SK-N-SH (cell line): ENCODE measurements at regions not wholly inside any gene's neighbourhood (a gene's known extent, or its start where the extent isn't known, plus 50 kb on each side); places are given as distances from the start of the nearest gene placed in this dataset.
"Not testable (repeated sequence)": the region's sequence is repeated elsewhere in the genome, so short reads cannot be mapped to it uniquely, and the experiment has no call there.

ENCODE experiments used
- CTCF ChIA-PET: fragments of 300-600, 350-600 bp; formaldehyde crosslinking; extraction: SDS; loops from one replicate; lab custom pipeline; 2021; lab: Yijun Ruan, JAX
- POLR2A ChIA-PET: fragments of 350-600 bp; sonication (Branson Sonifier 250); formaldehyde crosslinking; extraction: SDS; loops from one replicate; lab custom pipeline; 2020; ENCODE audit warnings: antibody characterized with exemption, inconsistent platforms; lab: Yijun Ruan, JAX
- DNase-seq: peaks from one replicate; pipeline ENCODE4 v3.0.0; 2012
- H2AFZ ChIP-seq: fragments of 200-600 bp; sonication (generic); 2 replicates; pipeline ENCODE4 v1.8.1; 2016; ENCODE audit warnings: antibody characterized with exemption, mild to moderate bottlenecking, low read depth
- H3F3A ChIP-seq: fragments of 200-600 bp; sonication (generic); replicated peaks from 2 replicates; pipeline ENCODE3; 2016; ENCODE audit warnings: antibody characterized with exemption, mild to moderate bottlenecking; ENCODE audit not compliant: insufficient read depth
- H3K27ac ChIP-seq, 2 experiments: fragments of 200-500 bp in 1 of 2; fragments of 200-600 bp in 1 of 2; sonication (Bioruptor generic) in 1 of 2; sonication (generic), shearing (Covaris generic) in 1 of 2; 2 replicates each; pipeline versions ENCODE4 v1.5.1 to v1.6.1; 2014 to 2016; ENCODE audit warnings: low read depth in 2 of 2, inconsistent platforms in 1 of 2, low read length in 1 of 2, mild to moderate bottlenecking in 1 of 2, mixed read lengths in 1 of 2
- H3K27me3 ChIP-seq: fragments of 200-600 bp; sonication (generic), shearing (Covaris generic); 2 replicates; pipeline ENCODE4 v1.6.1; 2016; ENCODE audit warnings: mixed run types; ENCODE audit not compliant: insufficient read depth
- H3K36me3 ChIP-seq, 2 experiments: fragments of 200-500 bp in 1 of 2; fragments of 200-600 bp in 1 of 2; sonication (Bioruptor generic) in 1 of 2; sonication (generic) in 1 of 2; replicated peaks in 1 of 2; 2 replicates each; pipeline versions ENCODE3 to v1.5.1; 2014 to 2016; ENCODE audit warnings: low read length in 1 of 2, mild to moderate bottlenecking in 1 of 2; ENCODE audit not compliant: insufficient read depth in 2 of 2, control insufficient read depth in 1 of 2
- H3K4me1 ChIP-seq, 2 experiments: fragments of 200-500 bp in 1 of 2; fragments of 200-600 bp in 1 of 2; sonication (Bioruptor generic) in 1 of 2; sonication (generic), shearing (Covaris generic) in 1 of 2; 2 replicates each; pipeline versions ENCODE4 v1.5.1 to v1.6.1; 2014 to 2016; ENCODE audit warnings: low read depth in 1 of 2, low read length in 1 of 2, mixed run types in 1 of 2; ENCODE audit not compliant: insufficient read depth in 2 of 2, control insufficient read depth in 1 of 2
- H3K4me2 ChIP-seq: fragments of 200-600 bp; sonication (generic), shearing (Covaris generic); 2 replicates; pipeline ENCODE4 v1.6.1; 2017; ENCODE audit warnings: mixed run types
- H3K4me3 ChIP-seq, 2 experiments: fragments of 200-500 bp in 1 of 2; fragments of 200-600 bp in 1 of 2; sonication (Bioruptor generic) in 1 of 2; sonication (generic), shearing (Covaris generic) in 1 of 2; 2 replicates each; pipeline versions ENCODE4 v1.5.1 to v1.8.1; 2014 to 2016; ENCODE audit warnings: low read depth in 2 of 2, inconsistent platforms in 1 of 2, low read length in 1 of 2, mild to moderate bottlenecking in 1 of 2, mixed read lengths in 1 of 2, moderate library complexity in 1 of 2
- H3K79me2 ChIP-seq: fragments of 200-600 bp; sonication (generic); 2 replicates; pipeline ENCODE4 v1.8.1; 2017; ENCODE audit warnings: mild to moderate bottlenecking; ENCODE audit not compliant: insufficient read depth
- H3K9ac ChIP-seq: fragments of 200-600 bp; sonication (generic); 2 replicates; pipeline ENCODE4 v1.6.1; 2017; ENCODE audit warnings: mixed run types
- H3K9me2 ChIP-seq: fragments of 200-600 bp; sonication (generic); 2 replicates; pipeline ENCODE4 v1.6.1; 2017; ENCODE audit warnings: mixed run types
- H3K9me3 ChIP-seq: fragments of 200-600 bp; sonication (generic); 2 replicates; pipeline ENCODE4 v1.6.1; 2017; ENCODE audit warnings: mixed run types, mild to moderate bottlenecking, moderate library complexity
- H4K20me1 ChIP-seq: fragments of 200-600 bp; sonication (generic); 2 replicates; pipeline ENCODE4 v1.6.1; 2017; ENCODE audit warnings: mild to moderate bottlenecking, mixed run types; ENCODE audit not compliant: insufficient read depth
- EP300 ChIP-seq, 2 experiments: IDR thresholded peaks; 2 replicates each; pipeline versions ENCODE4 v1.4.0 to v1.6.1; 2012; ENCODE audit warnings: borderline replicate concordance in 1 of 2, low read depth in 1 of 2, low read length in 1 of 2
- FOXM1 ChIP-seq: IDR thresholded peaks from 2 replicates; pipeline ENCODE4 v1.4.0; 2012; ENCODE audit warnings: low read depth, mild to moderate bottlenecking
- GABPA ChIP-seq: IDR thresholded peaks from 2 replicates; pipeline ENCODE4 v1.4.0; 2012; ENCODE audit warnings: low read depth, mild to moderate bottlenecking
- GATA2 ChIP-seq: sonication (generic); formaldehyde crosslinking; IDR thresholded peaks from 2 replicates; pipeline ENCODE4 v1.5.0; 2020; ENCODE audit warnings: mild to moderate bottlenecking, missing genetic modification reagents
- NRF1 ChIP-seq: IDR thresholded peaks from 2 replicates; pipeline ENCODE4 v1.6.1; 2012; ENCODE audit warnings: low read depth, mild to moderate bottlenecking, low read length
- POLR2AphosphoS5 ChIP-seq: IDR thresholded peaks from 2 replicates; pipeline ENCODE4 v1.6.1; 2012; ENCODE audit warnings: low read depth, low read length
- RCOR1 ChIP-seq: fragments of 150-350 bp; IDR thresholded peaks from 2 replicates; pipeline ENCODE4 v1.6.1; 2017; ENCODE audit warnings: antibody characterized with exemption, low read length
- SIN3A ChIP-seq: IDR thresholded peaks from 2 replicates; pipeline ENCODE4 v1.6.1; 2012; ENCODE audit warnings: low read depth, mild to moderate bottlenecking, low read length, moderate library complexity, borderline replicate concordance
- TEAD4 ChIP-seq: IDR thresholded peaks from 2 replicates; pipeline ENCODE4 v1.4.0; 2012; ENCODE audit warnings: mild to moderate bottlenecking, borderline replicate concordance; ENCODE audit not compliant: insufficient read depth
- YY1 ChIP-seq: IDR thresholded peaks from 2 replicates; pipeline ENCODE4 v1.4.0; 2012; ENCODE audit warnings: low read depth, mild to moderate bottlenecking
- WGBS: methylation state at CpG from one replicate; pipeline ENCODE4 v1.1.6; 2017; ENCODE audit warnings: low lambda C conversion rate; 5-methylcytosine and 5-hydroxymethylcytosine counted together
- TF ChIP-seq, protein P1 (sequence below): fragments of 150-350 bp; IDR thresholded peaks from 2 replicates; pipeline ENCODE4 v1.6.1; 2017; ENCODE audit warnings: antibody characterized with exemption, low read length, low read depth, borderline replicate concordance
- TF ChIP-seq, protein P2 (sequence below): IDR thresholded peaks from 2 replicates; pipeline ENCODE4 v1.4.0; 2012; ENCODE audit warnings: low read depth
- TF ChIP-seq, protein P3 (sequence below): IDR thresholded peaks from 2 replicates; pipeline ENCODE4 v1.4.0; 2012; ENCODE audit warnings: low read depth, borderline replicate concordance
- TF ChIP-seq, protein P4 (sequence below): fragments of 150-350 bp; IDR thresholded peaks from 2 replicates; pipeline ENCODE4 v1.6.1; 2016; ENCODE audit warnings: mild to moderate bottlenecking, low read depth, low read length

DNA sequence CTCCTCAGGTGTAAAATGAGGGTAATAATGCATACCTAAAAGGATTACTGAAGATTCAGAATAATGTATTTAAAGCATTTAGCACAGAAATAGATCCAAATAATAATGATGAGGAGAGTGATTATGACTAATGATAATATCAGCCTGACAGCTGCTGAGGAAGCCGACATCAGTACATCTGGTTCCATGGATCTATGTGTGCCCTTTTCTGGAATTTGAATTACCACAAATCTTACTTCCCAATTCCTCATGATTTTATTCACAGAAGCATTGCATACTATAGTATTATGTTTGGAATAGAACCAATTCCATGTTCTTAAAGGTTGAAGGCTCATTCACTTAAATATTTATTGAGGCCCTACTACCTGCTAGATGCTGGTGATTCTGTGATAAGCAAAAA, 248.9 kb upstream of the THUMPD2 start (continued):
- TF ChIP-seq, protein P1, sequence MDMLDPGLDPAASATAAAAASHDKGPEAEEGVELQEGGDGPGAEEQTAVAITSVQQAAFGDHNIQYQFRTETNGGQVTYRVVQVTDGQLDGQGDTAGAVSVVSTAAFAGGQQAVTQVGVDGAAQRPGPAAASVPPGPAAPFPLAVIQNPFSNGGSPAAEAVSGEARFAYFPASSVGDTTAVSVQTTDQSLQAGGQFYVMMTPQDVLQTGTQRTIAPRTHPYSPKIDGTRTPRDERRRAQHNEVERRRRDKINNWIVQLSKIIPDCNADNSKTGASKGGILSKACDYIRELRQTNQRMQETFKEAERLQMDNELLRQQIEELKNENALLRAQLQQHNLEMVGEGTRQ: no peak
- TF ChIP-seq POLR2AphosphoS5: no peak
- TF ChIP-seq SIN3A: no peak

DNA sequence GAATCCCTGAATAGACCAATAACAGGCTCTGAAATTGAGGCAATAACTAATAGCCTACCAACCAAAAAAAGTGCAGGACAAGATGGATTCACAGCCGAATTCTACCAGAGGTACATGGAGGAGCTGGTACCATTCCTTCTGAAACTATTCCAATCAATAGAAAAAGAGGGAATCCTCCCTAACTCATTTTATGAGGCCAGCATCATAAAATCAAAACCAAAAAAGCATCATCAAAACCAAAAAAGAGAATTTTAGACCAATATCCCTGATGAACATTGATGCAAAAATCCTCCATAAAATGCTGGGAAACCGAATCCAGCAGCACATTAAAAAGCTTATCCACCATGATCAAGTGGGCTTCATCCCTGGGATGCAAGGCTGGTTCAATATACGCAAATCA, 246.2 kb upstream of the THUMPD2 start:
- H3K4me3 ChIP-seq, H3K9me2 ChIP-seq, H3K36me3 ChIP-seq, H4K20me1 ChIP-seq, H3K9me3 ChIP-seq, H3F3A ChIP-seq, DNase-seq, H3K9ac ChIP-seq, H3K27ac ChIP-seq, H3K27me3 ChIP-seq, POLR2A ChIA-PET, H3K79me2 ChIP-seq, H2AFZ ChIP-seq, H3K4me1 ChIP-seq, H3K4me2 ChIP-seq: not testable (repeated sequence)
- WGBS: 40% methylated on average over 3 of the region's 3 CpGs
- CTCF ChIA-PET: interaction anchor here (1.1 kb wide), 1 partner anchor 57 kb away, joined by 4 read pairs; no protein-coding TSS in a partner anchor

DNA sequence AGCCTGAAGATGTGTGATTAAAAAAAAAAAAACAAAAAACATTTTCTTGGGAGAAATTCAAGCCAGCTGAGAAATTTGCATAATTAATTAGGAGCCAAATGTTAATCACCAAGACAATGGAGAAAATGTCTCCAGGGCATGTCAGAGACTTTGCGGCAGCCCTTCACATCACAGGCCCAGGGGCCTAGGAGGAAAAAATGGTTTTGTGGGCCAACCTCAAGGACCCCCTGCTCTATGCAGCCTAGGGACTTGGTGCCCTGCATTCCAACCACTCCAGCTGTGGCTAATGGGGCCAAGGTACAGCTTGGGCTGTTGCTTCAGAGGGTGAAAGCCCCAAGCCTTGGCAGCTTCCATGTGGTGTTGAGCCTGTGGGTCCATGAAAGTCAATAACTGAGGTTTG, 241.9 kb upstream of the THUMPD2 start:
- H3K27ac ChIP-seq: no peak overlapping the region
- DNase-seq: no peak
- POLR2A ChIA-PET: no interaction called here
- no peaks in the 10 kb centered on the region for H3K79me2 ChIP-seq
- no peak overlapping the region for H3K4me2 ChIP-seq
- CTCF ChIA-PET: no interaction called here
- no peaks in the 10 kb centered on the region for H3K9me2 ChIP-seq
- no peaks in the 10 kb centered on the region for H3K4me1 ChIP-seq
- no peaks in the 10 kb centered on the region for H4K20me1 ChIP-seq
- H3K9ac ChIP-seq: no peak overlapping the region
- no peaks in the 10 kb centered on the region for H3K36me3 ChIP-seq
- no peak overlapping the region for H3K4me3 ChIP-seq
- H3K9me3 ChIP-seq: no peaks in the 10 kb centered on the region
- H3F3A ChIP-seq: no peaks in the 10 kb centered on the region
- H3K27me3 ChIP-seq: no peaks in the 10 kb centered on the region
- no peak overlapping the region for H2AFZ ChIP-seq
- WGBS: 94% methylated on average over 1 of the region's 1 CpG
- TF ChIP-seq, protein P2, sequence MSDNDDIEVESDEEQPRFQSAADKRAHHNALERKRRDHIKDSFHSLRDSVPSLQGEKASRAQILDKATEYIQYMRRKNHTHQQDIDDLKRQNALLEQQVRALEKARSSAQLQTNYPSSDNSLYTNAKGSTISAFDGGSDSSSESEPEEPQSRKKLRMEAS: no peak
- TF ChIP-seq, protein P3, sequence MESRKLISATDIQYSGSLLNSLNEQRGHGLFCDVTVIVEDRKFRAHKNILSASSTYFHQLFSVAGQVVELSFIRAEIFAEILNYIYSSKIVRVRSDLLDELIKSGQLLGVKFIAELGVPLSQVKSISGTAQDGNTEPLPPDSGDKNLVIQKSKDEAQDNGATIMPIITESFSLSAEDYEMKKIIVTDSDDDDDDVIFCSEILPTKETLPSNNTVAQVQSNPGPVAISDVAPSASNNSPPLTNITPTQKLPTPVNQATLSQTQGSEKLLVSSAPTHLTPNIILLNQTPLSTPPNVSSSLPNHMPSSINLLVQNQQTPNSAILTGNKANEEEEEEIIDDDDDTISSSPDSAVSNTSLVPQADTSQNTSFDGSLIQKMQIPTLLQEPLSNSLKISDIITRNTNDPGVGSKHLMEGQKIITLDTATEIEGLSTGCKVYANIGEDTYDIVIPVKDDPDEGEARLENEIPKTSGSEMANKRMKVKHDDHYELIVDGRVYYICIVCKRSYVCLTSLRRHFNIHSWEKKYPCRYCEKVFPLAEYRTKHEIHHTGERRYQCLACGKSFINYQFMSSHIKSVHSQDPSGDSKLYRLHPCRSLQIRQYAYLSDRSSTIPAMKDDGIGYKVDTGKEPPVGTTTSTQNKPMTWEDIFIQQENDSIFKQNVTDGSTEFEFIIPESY: no peak
- TF ChIP-seq, protein P4, sequence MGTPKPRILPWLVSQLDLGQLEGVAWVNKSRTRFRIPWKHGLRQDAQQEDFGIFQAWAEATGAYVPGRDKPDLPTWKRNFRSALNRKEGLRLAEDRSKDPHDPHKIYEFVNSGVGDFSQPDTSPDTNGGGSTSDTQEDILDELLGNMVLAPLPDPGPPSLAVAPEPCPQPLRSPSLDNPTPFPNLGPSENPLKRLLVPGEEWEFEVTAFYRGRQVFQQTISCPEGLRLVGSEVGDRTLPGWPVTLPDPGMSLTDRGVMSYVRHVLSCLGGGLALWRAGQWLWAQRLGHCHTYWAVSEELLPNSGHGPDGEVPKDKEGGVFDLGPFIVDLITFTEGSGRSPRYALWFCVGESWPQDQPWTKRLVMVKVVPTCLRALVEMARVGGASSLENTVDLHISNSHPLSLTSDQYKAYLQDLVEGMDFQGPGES: no peak
- TF ChIP-seq YY1 (no peak), POLR2AphosphoS5 (no peak), NRF1 (no peak), RCOR1 (no peak), SIN3A (no peak), GABPA (no peak), EP300 (IDR thresholded peaks at IDR 0.05; ENCODE audit: borderline replicate concordance in 1 of 2, low read depth in 1 of 2, low read length in 1 of 2) (no peak), GATA2 (CRISPR knock-in tag) (no peak), FOXM1 (no peak), TEAD4 (no peak)
- TF ChIP-seq, protein P1: no peak
